ENCODE measurements at regions not wholly inside any gene's neighbourhood (a gene's known extent, or its start where the extent isn't known, plus 50 kb on each side); places are given as distances from the start of the nearest gene placed in this dataset.

DNA sequence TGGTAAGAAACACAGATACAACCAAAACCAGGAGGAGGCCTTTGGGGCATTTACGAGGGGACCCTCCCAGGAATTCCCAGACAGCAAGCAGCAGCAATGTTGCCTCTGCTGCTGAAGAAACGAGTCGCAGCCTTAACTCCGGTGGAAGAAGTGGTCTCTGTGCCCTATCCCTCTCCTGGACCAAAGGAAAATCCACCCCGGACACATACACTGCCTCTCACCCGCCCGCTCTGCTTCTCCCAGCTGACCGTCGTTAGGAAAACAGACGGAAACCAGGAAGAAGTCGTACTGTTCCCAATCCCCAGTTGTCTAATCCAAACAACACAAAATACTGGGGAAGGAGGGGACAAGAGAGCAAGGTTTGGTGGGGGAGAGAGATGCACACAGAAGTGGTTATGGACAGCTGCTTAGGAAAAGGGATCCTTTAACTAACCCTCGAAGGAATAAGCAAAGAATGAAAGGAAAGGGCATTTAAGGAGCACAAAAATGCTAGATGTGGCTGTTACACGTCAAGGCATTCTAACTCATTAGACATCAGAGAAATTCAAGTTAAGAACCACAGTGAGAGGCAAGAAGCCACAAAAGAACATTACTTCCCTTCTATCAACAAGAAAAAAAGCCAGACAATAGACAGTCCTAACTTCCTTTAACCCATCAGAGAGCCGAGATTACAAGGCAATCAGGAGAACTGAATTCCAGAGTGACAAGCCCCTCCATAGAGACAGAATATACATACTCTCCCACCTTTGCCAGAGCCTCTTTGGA, 71.9 kb downstream of the ACTL7B start:
- TF ChIP-seq CTCF (IDR thresholded peaks at IDR 0.05; ENCODE audit: low read length) (no peak), EZH2 (IDR thresholded peaks at IDR 0.05; ENCODE audit: borderline replicate concordance, low read length) (no peak)

Measured in OCI-LY1 (cell line).